Uterus (tissue), 3 donors: ENCODE measurements at regions not wholly inside any gene's neighbourhood (a gene's known extent, or its start where the extent isn't known, plus 50 kb on each side); places are given as distances from the start of the nearest gene placed in this dataset.

Source experiments
- DNase-seq, 2 donors: peaks; one replicate each; pipeline ENCODE4 v3.0.0-alpha.2; 2019 to 2020
- H3K27ac ChIP-seq, 2 donors: fragments of 200-600 bp; sonication (generic); 1 replicate in 1 of 2; 2 replicates in 1 of 2; pipeline ENCODE4 v1.5.1; 2016 to 2018
- H3K27me3 ChIP-seq, 2 donors: fragments of 200-600 bp; sonication (generic); one replicate each; pipeline ENCODE4 v1.5.1; 2018 to 2019; ENCODE audit warnings: control low read depth in 1 of 2
- H3K36me3 ChIP-seq, 2 donors: fragments of 200-600 bp; sonication (generic); one replicate each; pipeline ENCODE4 v1.5.1; 2019; ENCODE audit warnings: control low read depth in 1 of 2
- H3K4me1 ChIP-seq, 2 donors: fragments of 200-600 bp; sonication (generic); one replicate each; pipeline ENCODE4 v1.5.1; 2018 to 2019; ENCODE audit warnings: control low read depth in 1 of 2
- H3K4me3 ChIP-seq, 2 donors: fragments of 200-600 bp; sonication (generic); 1 replicate in 1 of 2; 2 replicates in 1 of 2; pipeline ENCODE4 v1.5.1; 2018 to 2019; ENCODE audit warnings: mild to moderate bottlenecking in 1 of 2
- H3K9me3 ChIP-seq, 2 donors: fragments of 200-600 bp; sonication (generic); one replicate each; pipeline ENCODE4 v1.5.1; 2019; ENCODE audit warnings: control low read depth in 1 of 2
- CTCF ChIP-seq, 4 experiments: fragments of 200-600 bp in 2 of 4; fragments of 450-650 bp in 2 of 4; sonication (generic) in 2 of 4; IDR thresholded peaks; one replicate each; pipeline ENCODE4 v1.5.1; 2016 to 2019; ENCODE audit warnings: antibody characterized with exemption in 4 of 4, mild to moderate bottlenecking in 2 of 4, moderate library complexity in 1 of 4
- POLR2A ChIP-seq, 2 donors: fragments of 450-650 bp; IDR thresholded peaks; one replicate each; pipeline ENCODE4 v1.6.1; 2016; ENCODE audit warnings: antibody characterized with exemption in 2 of 2, mild to moderate bottlenecking in 1 of 2, moderate library complexity in 1 of 2
- intact Hi-C: fragments of 100-400 bp; cut with DNase I; formaldehyde crosslinking; loops from one replicate; pipeline ENCODE4 v1.15.1; 2023; ENCODE audit warnings: low total_unique reads
- donor health status: DM: yes; HTN: yes; CAD: no.

GRCh38 chr7:16033233-16033632 lies 346.8 kb upstream of the MEOX2 start:
- no peak overlapping the region for H3K27ac ChIP-seq
- no peaks in the 10 kb centered on the region for H3K9me3 ChIP-seq
- no peaks in the 10 kb centered on the region for H3K27me3 ChIP-seq
- intact Hi-C loops: no loop called here
- no peaks in the 10 kb centered on the region for H3K36me3 ChIP-seq
- TF ChIP-seq POLR2A (IDR thresholded peaks at IDR 0.05) (no peak), CTCF (IDR thresholded peaks at IDR 0.05) (no peak)
- H3K4me3 ChIP-seq: no peak overlapping the region
- no peak for DNase-seq
- no peaks in the 10 kb centered on the region for H3K4me1 ChIP-seq

- peaks cover 0 to 4% of the 10 kb centered on the region in 2 donors for H3K4me1 ChIP-seq
These were observed 342.2 kb upstream of the MEOX2 start for GRCh38 chr7:16028636-16029035.

DNA sequence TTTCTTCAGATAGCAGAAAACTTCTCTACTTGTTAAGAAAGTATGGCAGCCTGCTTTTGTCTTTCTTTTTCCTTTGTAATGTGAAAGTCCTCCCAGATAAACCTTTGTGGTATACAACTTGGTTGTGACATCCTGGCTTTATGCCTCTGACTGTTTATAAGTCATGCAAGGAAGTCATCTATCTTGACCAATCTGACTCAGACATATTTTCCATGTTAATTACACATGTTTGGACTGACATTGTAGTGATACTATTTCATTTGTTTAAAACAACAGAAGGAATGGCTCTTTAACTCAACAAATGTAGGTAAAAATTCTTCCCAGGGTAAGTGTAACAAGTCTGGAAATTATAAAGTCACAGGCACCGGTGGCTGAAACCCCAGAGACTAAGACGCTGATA lies 341.6 kb upstream of the MEOX2 start:
- peak overlapping the region; percentile 28 to 33 for H3K27ac ChIP-seq
- no peak for DNase-seq
- no peak overlapping the region for H3K4me3 ChIP-seq
- H3K4me1 ChIP-seq: peaks cover 0 to 4% of the 10 kb centered on the region in 2 donors
- H3K9me3 ChIP-seq: no peaks in the 10 kb centered on the region
- intact Hi-C loops: no loop called here
- TF ChIP-seq CTCF (IDR thresholded peaks at IDR 0.05) (no peak), POLR2A (IDR thresholded peaks at IDR 0.05) (no peak)
- no peaks in the 10 kb centered on the region for H3K27me3 ChIP-seq
- H3K36me3 ChIP-seq: no peaks in the 10 kb centered on the region

More at GRCh38 chr7:16028636-16029035, 342.2 kb upstream of the MEOX2 start:
- Histone ChIP-seq H3K27ac (peak overlapping the region in 1 of 2 donors; percentile 28), H3K36me3 (no peaks in the 10 kb centered on the region), H3K4me3 (no peak overlapping the region), H3K9me3 (no peaks in the 10 kb centered on the region), H3K27me3 (no peaks in the 10 kb centered on the region)
- TF ChIP-seq POLR2A (IDR thresholded peaks at IDR 0.05) (no peak), CTCF (IDR thresholded peaks at IDR 0.05) (no peak)
- DNase-seq: no peak
- intact Hi-C loops: no loop called here

DNA sequence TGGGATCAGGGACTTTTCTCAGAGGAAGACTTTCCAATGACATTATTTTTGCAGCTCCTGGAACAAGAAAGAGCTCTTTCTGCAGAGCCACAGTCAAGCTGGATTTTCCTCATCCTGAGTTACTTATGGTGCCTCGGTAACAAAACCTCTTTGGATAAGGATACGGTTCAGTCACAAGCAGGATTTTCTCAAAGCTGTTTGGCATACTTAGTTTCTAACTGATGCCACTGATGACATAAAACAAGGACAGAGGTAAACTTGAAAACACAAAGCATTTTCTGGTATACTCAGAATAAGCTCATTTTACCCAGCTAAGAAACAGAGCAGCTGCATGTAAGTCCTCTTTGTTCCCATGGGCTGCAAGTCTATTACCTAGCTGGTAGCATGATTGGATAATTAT lies 340.9 kb upstream of the MEOX2 start:
- Histone ChIP-seq H3K27ac (peak overlapping the region; percentile 28 to 33), H3K4me3 (no peak overlapping the region), H3K36me3 (no peaks in the 10 kb centered on the region), H3K27me3 (no peaks in the 10 kb centered on the region), H3K9me3 (no peaks in the 10 kb centered on the region), H3K4me1 (peaks cover 0 to 4% of the 10 kb centered on the region in 2 donors)
- DNase-seq: no peak
- intact Hi-C loops: no loop called here
- TF ChIP-seq POLR2A (IDR thresholded peaks at IDR 0.05): no peak

- intact Hi-C loops: no loop called here
- Histone ChIP-seq H3K27me3 (no peaks in the 10 kb centered on the region), H3K36me3 (no peaks in the 10 kb centered on the region), H3K27ac (peak overlapping the region; percentile 44 to 53), H3K4me1 (peaks cover 0 to 4% of the 10 kb centered on the region in 2 donors), H3K4me3 (no peak overlapping the region), H3K9me3 (no peaks in the 10 kb centered on the region)
- no peak for TF ChIP-seq POLR2A (IDR thresholded peaks at IDR 0.05)
- no peak for TF ChIP-seq CTCF (IDR thresholded peaks at IDR 0.05)
- no peak for DNase-seq
These were observed 340.0 kb upstream of the MEOX2 start for GRCh38 chr7:16026253-16027020.
